Smooth muscle cell (in vitro differentiated cells): ENCODE measurements at regions not wholly inside any gene's neighbourhood (a gene's known extent, or its start where the extent isn't known, plus 50 kb on each side); places are given as distances from the start of the nearest gene placed in this dataset.

Experiments
- DNase-seq: peaks from one replicate; lab custom pipeline; 2025; ENCODE audit not compliant: unreplicated experiment; lab: John Stamatoyannopoulos, UW
- H2AFZ ChIP-seq: fragments of 200-600 bp; sonication (generic); 2 replicates; pipeline ENCODE4 v1.6.0; 2016; ENCODE audit warnings: antibody characterized with exemption, low read depth, mild to moderate bottlenecking
- H3F3A ChIP-seq: fragments of 200-600 bp; sonication (generic); 2 replicates; pipeline ENCODE4 v1.6.0; 2017; ENCODE audit warnings: antibody characterized with exemption, low read depth
- H3K27ac ChIP-seq: fragments of 200-600 bp; sonication (generic); 2 replicates; pipeline ENCODE4 v1.5.1; 2016; ENCODE audit warnings: low read depth, mild to moderate bottlenecking
- H3K27me3 ChIP-seq: fragments of 200-600 bp; sonication (generic); 2 replicates; pipeline ENCODE4 v1.6.1; 2016; ENCODE audit warnings: low read depth, mild to moderate bottlenecking
- H3K36me3 ChIP-seq: fragments of 200-600 bp; sonication (generic); 2 replicates; pipeline ENCODE4 v1.5.1; 2016; ENCODE audit warnings: low read depth
- H3K4me1 ChIP-seq: fragments of 200-600 bp; sonication (generic); 2 replicates; pipeline ENCODE4 v1.5.1; 2016; ENCODE audit warnings: low read depth
- H3K4me2 ChIP-seq: fragments of 200-600 bp; sonication (generic); 2 replicates; pipeline ENCODE4 v1.6.0; 2016; ENCODE audit warnings: mild to moderate bottlenecking
- H3K4me3 ChIP-seq: fragments of 200-600 bp; sonication (generic); 2 replicates; pipeline ENCODE4 v1.5.1; 2016; ENCODE audit warnings: mild to moderate bottlenecking
- H3K79me2 ChIP-seq: fragments of 200-600 bp; sonication (generic); 2 replicates; pipeline ENCODE4 v1.6.0; 2016; ENCODE audit warnings: low read depth, mild to moderate bottlenecking
- H3K9ac ChIP-seq: fragments of 200-600 bp; sonication (generic); 2 replicates; pipeline ENCODE4 v1.6.0; 2016; ENCODE audit warnings: low read depth
- H3K9me3 ChIP-seq: fragments of 200-600 bp; sonication (generic); replicated peaks from 2 replicates; pipeline ENCODE4 v1.5.1; 2016; ENCODE audit warnings: low read depth
- H4K20me1 ChIP-seq: fragments of 200-600 bp; sonication (generic); 2 replicates; pipeline ENCODE4 v1.6.0; 2016; ENCODE audit warnings: low read depth
- WGBS: methylation state at CpG from one replicate; pipeline ENCODE4 v1.1.7; 2016; ENCODE audit warnings: low lambda C conversion rate; 5-methylcytosine and 5-hydroxymethylcytosine counted together
- TF ChIP-seq, protein P1 (sequence below): fragments of 200-600 bp; sonication (generic); IDR thresholded peaks from 2 replicates; pipeline ENCODE4 v1.5.1; 2017; ENCODE audit warnings: borderline replicate concordance, mild to moderate bottlenecking, antibody characterized with exemption; ENCODE audit not compliant: insufficient read depth, poor library complexity, severe bottlenecking

DNA sequence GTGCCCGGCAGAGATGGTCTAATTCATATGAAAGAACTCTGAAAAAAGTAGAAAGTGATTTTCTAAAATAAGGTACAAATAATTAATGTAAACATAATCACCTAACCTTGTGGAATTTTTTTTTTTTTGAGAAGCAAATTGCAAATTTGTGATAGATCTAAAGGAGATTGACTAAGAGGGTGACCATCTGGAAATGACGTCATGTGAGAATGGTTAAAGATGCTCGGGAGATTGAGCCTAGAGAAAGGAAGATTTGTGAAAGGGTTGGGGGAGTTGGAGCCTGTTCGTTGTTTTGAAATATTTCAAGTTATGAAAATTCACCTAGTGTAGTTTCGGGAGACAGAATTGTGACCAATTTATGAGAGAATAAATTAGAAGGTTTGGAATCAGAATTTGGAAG, 115.7 kb upstream of the ANK2 start:
- DNase-seq, result no peak
- Histone ChIP-seq H3K79me2 (no peaks in the 10 kb centered on the region), H3K4me1 (no peaks in the 10 kb centered on the region), H3K4me2 (no peak overlapping the region), H3K27me3 (no peaks in the 10 kb centered on the region), H3K36me3 (no peaks in the 10 kb centered on the region), H3K9me3 (no peaks in the 10 kb centered on the region), H3K9ac (no peak overlapping the region), H4K20me1 (no peaks in the 10 kb centered on the region), H3F3A (no peaks in the 10 kb centered on the region), H2AFZ (no peak overlapping the region), H3K4me3 (no peak overlapping the region), H3K27ac (no peak overlapping the region)
- 87% methylated on average over 5 of the region's 5 CpGs for WGBS
- TF ChIP-seq, protein P1, sequence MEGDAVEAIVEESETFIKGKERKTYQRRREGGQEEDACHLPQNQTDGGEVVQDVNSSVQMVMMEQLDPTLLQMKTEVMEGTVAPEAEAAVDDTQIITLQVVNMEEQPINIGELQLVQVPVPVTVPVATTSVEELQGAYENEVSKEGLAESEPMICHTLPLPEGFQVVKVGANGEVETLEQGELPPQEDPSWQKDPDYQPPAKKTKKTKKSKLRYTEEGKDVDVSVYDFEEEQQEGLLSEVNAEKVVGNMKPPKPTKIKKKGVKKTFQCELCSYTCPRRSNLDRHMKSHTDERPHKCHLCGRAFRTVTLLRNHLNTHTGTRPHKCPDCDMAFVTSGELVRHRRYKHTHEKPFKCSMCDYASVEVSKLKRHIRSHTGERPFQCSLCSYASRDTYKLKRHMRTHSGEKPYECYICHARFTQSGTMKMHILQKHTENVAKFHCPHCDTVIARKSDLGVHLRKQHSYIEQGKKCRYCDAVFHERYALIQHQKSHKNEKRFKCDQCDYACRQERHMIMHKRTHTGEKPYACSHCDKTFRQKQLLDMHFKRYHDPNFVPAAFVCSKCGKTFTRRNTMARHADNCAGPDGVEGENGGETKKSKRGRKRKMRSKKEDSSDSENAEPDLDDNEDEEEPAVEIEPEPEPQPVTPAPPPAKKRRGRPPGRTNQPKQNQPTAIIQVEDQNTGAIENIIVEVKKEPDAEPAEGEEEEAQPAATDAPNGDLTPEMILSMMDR, result no peak

DNA sequence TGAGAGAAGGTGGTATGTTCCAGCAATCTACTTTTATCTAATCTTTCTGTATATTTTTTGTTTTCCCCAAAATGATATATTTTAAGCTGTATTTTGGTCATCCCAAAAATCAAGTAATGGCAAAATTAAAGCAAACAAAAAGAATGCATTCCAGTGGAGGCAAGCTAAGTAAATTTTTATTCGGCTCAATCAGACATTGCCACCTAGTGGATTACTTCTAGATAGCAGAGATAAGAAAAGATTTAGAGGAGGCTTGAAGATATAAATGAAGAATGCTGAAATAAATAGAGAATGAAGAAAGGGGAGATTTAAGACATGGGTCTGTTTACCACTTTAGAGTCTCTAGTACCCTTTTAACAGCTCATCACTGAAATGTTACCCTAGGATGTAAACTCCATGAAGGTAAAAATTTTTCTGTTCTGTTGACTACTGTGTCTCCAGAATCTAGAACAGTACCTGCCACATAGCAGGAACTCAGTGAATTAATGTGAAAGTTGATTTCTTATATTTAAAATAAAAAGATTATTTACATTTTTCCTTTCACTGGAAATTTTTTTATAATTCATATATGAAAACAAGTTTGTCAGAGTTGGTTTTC, 110.9 kb upstream of the ANK2 start:
- no peak for DNase-seq
- Histone ChIP-seq H3K9me3 (no peaks in the 10 kb centered on the region), H2AFZ (no peak overlapping the region), H3K4me1 (no peaks in the 10 kb centered on the region), H3K27me3 (no peaks in the 10 kb centered on the region), H3F3A (no peaks in the 10 kb centered on the region), H3K4me2 (no peak overlapping the region), H3K79me2 (no peaks in the 10 kb centered on the region), H4K20me1 (no peaks in the 10 kb centered on the region), H3K9ac (no peak overlapping the region), H3K27ac (no peak overlapping the region), H3K36me3 (no peaks in the 10 kb centered on the region), H3K4me3 (no peak overlapping the region)
- 19% methylated on average over 1 of the region's 1 CpG for WGBS
- TF ChIP-seq, protein P1, result peak; percentile 79

DNA sequence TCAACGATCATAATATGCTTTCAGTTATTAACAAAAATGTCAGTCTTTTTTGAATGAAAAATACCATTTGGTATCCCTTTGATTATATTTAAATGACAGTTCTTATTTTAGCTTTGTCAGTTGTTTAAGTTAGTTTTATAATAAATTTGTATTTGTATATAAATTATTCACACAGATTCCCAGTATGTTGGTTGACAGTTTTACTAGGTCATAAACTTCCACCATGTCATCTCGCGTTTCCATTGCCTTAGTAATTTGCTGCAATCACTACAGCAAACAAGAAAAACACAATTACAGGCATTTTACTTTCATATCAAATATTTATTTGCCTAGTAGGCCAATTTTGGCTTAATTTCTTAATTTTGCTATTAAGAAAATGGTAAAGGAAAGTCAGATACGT, 109.6 kb upstream of the ANK2 start:
- Histone ChIP-seq H3K27me3 (no peaks in the 10 kb centered on the region), H3F3A (no peaks in the 10 kb centered on the region), H3K9ac (no peak overlapping the region), H3K4me3 (no peak overlapping the region), H2AFZ (no peak overlapping the region), H3K9me3 (no peaks in the 10 kb centered on the region), H3K27ac (no peak overlapping the region), H3K4me2 (no peak overlapping the region), H4K20me1 (no peaks in the 10 kb centered on the region), H3K4me1 (no peaks in the 10 kb centered on the region), H3K79me2 (no peaks in the 10 kb centered on the region), H3K36me3 (no peaks in the 10 kb centered on the region)
- 85% methylated on average over 4 of the region's 4 CpGs for WGBS
- TF ChIP-seq, protein P1, result no peak
- DNase-seq, result no peak

DNA sequence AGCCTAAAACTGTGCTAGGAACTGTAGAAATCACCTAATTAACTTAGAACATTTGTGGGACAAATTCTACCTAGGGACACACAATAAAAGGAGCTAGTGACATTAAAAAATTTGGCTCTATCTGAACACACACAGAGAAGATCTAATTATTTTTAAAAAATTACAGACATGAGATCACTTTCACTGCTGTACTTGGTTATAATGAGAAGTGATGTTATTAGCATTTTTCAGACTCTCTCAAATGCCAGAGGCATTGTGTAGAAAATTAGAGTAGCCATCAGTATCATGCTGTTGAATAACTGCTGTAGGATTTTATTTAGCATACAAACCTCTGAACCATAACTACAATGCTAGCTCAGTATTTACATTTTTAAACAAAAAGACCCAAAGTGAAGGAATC, 109.1 kb upstream of the ANK2 start:
- no peaks in the 10 kb centered on the region for H3K9me3 ChIP-seq
- H2AFZ ChIP-seq, result no peak overlapping the region
- no peaks in the 10 kb centered on the region for H4K20me1 ChIP-seq
- no peak overlapping the region for H3K27ac ChIP-seq
- H3K4me3 ChIP-seq, result no peak overlapping the region
- no peaks in the 10 kb centered on the region for H3K79me2 ChIP-seq
- no peak overlapping the region for H3K4me2 ChIP-seq
- H3F3A ChIP-seq, result no peaks in the 10 kb centered on the region
- H3K4me1 ChIP-seq, result no peaks in the 10 kb centered on the region
- TF ChIP-seq, protein P1, result no peak
- H3K9ac ChIP-seq, result no peak overlapping the region
- H3K27me3 ChIP-seq, result no peaks in the 10 kb centered on the region
- no peaks in the 10 kb centered on the region for H3K36me3 ChIP-seq
- DNase-seq, result no peak
